Tibial nerve (tissue), 4 donors: ENCODE measurements at regions not wholly inside any gene's neighbourhood (a gene's known extent, or its start where the extent isn't known, plus 50 kb on each side); places are given as distances from the start of the nearest gene placed in this dataset.
A peak's percentile ranks its signal among the peaks of the same experiment; 100 is the strongest.

Source experiments
- DNase-seq, 2 donors: peaks; one replicate each; pipeline ENCODE4 v3.0.0-alpha.2; 2019; ENCODE audit warnings: low spot score in 2 of 2
- H3K27ac ChIP-seq, 4 donors: fragments of 200-600 bp; sonication (generic) in 3 of 4; one replicate each; pipeline ENCODE4 v1.5.1; 2017 to 2019; ENCODE audit warnings: mild to moderate bottlenecking in 1 of 4
- H3K27me3 ChIP-seq, 2 donors: fragments of 200-600 bp; sonication (generic) in 1 of 2; one replicate each; pipeline versions ENCODE4 v1.5.1 to v1.6.0; 2017 to 2019
- H3K36me3 ChIP-seq, 3 donors: fragments of 200-600 bp; sonication (generic); one replicate each; pipeline ENCODE4 v1.5.1; 2018 to 2019
- H3K4me1 ChIP-seq, 4 donors: fragments of 200-600 bp; sonication (generic) in 3 of 4; one replicate each; pipeline ENCODE4 v1.5.1; 2017 to 2019
- H3K4me3 ChIP-seq, 4 donors: fragments of 200-600 bp; sonication (generic) in 3 of 4; one replicate each; pipeline ENCODE4 v1.5.1; 2017 to 2019; ENCODE audit warnings: mild to moderate bottlenecking in 1 of 4, moderate library complexity in 1 of 4
- H3K9me3 ChIP-seq, 4 donors: fragments of 200-600 bp; sonication (generic) in 3 of 4; one replicate each; pipeline ENCODE4 v1.5.1; 2017 to 2019
- CTCF ChIP-seq, 5 experiments: fragments of 200-600 bp in 3 of 5; fragments of 450-650 bp in 2 of 5; sonication (generic) in 3 of 5; IDR thresholded peaks; one replicate each; pipeline ENCODE4 v1.5.1; 2016 to 2019; ENCODE audit warnings: antibody characterized with exemption in 5 of 5, mild to moderate bottlenecking in 3 of 5, moderate library complexity in 2 of 5
- EP300 ChIP-seq, 2 donors: sonication (generic); formaldehyde crosslinking; IDR thresholded peaks; one replicate each; pipeline ENCODE4 v1.6.1; 2017; ENCODE audit warnings: antibody characterized with exemption in 2 of 2, mild to moderate bottlenecking in 1 of 2
- POLR2A ChIP-seq, 2 donors: fragments of 450-650 bp; IDR thresholded peaks; one replicate each; pipeline ENCODE4 v1.6.1; 2017; ENCODE audit warnings: antibody characterized with exemption in 2 of 2, mild to moderate bottlenecking in 2 of 2, moderate library complexity in 2 of 2
- WGBS, 2 donors: methylation state at CpG; one replicate each; pipeline ENCODE4 v1.1.5; 2018; 5-methylcytosine and 5-hydroxymethylcytosine counted together

DNA sequence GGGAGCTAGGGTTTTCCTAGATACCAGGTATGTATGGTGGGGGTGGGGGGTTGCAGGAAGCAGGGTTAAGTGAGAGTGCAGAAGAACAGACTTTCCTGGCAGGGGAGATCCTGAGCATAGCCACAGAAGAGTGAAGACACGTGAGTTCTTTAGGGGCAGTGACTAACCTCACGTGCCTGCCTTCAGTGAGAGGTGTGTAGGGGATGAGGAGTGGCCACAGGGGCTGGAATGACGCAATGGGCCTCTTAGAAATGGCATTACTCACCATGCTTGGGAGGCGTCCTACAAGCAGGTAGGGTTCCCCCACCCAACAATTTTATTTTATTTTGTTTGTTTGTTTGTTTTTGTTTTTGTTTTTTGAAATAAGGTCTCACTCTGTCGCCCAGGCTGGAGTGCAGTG is 698.6 kb upstream of the NRP1 start:
- WGBS, 2 donors, result 90 to 94% methylated on average over 5 of the region's 5 CpGs
- no peak overlapping the region for H3K4me3 ChIP-seq
- no peak overlapping the region for H3K27ac ChIP-seq
- no peaks in the 10 kb centered on the region for H3K36me3 ChIP-seq
- H3K9me3 ChIP-seq, result peaks cover 0 to 12% (median 0%) of the 10 kb centered on the region in 4 donors
- H3K4me1 ChIP-seq, result peaks cover 0 to 8% (median 0%) of the 10 kb centered on the region in 4 donors
- TF ChIP-seq EP300 (IDR thresholded peaks at IDR 0.05) (no peak), POLR2A (IDR thresholded peaks at IDR 0.05) (no peak), CTCF (IDR thresholded peaks at IDR 0.05) (no peak)
- no peaks in the 10 kb centered on the region for H3K27me3 ChIP-seq
- DNase-seq, result no peak

DNA sequence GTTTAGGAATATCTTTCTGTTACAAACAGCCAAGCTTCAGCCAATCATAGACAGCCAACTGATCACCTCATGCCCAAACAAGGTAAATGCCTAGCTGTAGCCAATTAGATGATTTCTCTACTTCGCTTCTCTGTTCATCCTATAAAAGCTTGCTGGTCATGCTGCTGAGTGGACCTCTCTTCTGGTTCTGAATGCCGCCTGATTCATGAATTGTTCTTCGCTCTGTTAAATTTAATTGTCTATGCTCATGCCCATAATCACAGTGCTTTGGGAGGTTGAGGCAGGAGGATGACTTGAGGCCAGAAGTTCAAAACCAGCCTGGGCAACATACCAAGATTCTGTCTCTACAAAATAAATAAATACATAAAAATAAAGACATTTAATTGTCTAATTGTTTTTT is 698.1 kb upstream of the NRP1 start:
- DNase-seq, result no peak
- TF ChIP-seq POLR2A (IDR thresholded peaks at IDR 0.05) (no peak), EP300 (IDR thresholded peaks at IDR 0.05) (no peak), CTCF (IDR thresholded peaks at IDR 0.05) (no peak)
- no peaks in the 10 kb centered on the region for H3K27me3 ChIP-seq
- WGBS, 2 donors, result 98 to 99% methylated on average over 3 of the region's 3 CpGs
- H3K4me1 ChIP-seq, result peaks cover 0 to 8% (median 0%) of the 10 kb centered on the region in 4 donors
- peaks cover 0 to 12% (median 0%) of the 10 kb centered on the region in 4 donors for H3K9me3 ChIP-seq
- H3K27ac ChIP-seq, result no peak overlapping the region
- no peaks in the 10 kb centered on the region for H3K36me3 ChIP-seq
- no peak overlapping the region for H3K4me3 ChIP-seq

DNA sequence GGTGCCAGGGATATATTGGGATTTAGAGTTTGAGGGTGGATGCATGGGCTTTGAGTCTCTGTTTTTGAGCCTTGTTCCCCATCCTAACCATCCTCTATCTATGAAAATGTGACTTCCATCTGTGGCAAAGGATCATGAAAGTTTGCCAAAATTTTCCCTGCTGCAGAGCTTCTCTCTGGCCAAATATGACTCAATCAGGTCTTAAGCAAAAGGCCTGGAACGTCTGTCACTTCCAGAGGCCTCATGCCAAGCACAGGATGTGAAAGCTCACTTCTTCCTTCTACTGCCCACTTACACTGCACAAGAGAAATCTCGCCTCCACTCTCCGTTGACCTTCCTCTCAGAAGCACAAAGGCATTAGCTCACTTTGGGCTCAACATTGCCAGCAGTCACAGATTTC is 696.9 kb upstream of the NRP1 start:
- H3K4me1 ChIP-seq, result peaks cover 0 to 8% (median 0%) of the 10 kb centered on the region in 4 donors
- DNase-seq, result peak; percentile 50 to 78
- H3K36me3 ChIP-seq, result no peaks in the 10 kb centered on the region
- H3K27me3 ChIP-seq, result no peaks in the 10 kb centered on the region
- 38 to 51% methylated on average over 3 of the region's 3 CpGs for WGBS, 2 donors
- TF ChIP-seq CTCF (IDR thresholded peaks at IDR 0.05) (no peak), EP300 (IDR thresholded peaks at IDR 0.05) (peak in 1 of 2 donors; percentile 76), POLR2A (IDR thresholded peaks at IDR 0.05) (no peak)
- H3K9me3 ChIP-seq, result peaks cover 0 to 12% (median 0%) of the 10 kb centered on the region in 4 donors
- H3K4me3 ChIP-seq, result no peak overlapping the region
- H3K27ac ChIP-seq, result no peak overlapping the region

DNA sequence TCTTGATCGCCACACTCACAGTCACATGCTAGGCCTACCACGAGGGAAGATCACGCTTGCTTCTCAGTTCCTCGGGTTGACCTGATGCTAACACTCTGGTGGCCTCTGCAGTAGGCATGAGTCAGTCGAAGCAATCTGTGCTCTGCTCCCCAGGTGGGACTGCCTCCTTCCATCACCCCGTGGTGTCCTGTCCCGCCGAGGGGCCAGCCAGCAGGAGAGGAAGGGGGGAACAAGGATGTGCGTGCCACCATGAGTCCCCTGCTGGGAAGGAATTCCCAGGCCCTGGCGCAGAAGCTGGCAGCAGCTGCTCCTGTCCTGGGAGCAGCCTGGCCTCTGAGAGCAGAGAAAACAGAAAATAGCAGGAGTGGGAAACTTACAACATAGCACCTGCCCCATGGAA is 695.0 kb upstream of the NRP1 start:
- no peaks in the 10 kb centered on the region for H3K27me3 ChIP-seq
- no peak for TF ChIP-seq EP300 (IDR thresholded peaks at IDR 0.05)

DNA sequence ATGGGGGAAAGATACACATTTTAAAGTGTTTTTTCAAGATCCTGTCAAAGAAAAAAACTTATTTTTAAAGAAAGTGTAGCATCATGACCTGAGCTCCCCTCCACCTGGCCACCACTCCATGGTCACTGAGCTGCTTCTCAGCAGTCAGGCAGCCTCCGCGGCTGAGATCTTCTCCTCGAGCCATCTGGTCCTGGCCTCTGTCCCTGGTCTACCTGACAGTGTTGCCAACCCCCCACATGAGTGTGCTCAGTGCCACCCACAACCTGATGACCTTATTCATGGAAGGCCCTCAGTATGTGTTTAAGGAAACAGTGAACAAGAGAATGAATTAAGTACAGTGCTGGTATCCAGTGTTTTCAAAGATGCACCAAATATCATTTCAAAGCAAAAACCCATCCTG is 694.5 kb upstream of the NRP1 start:
- H3K9me3 ChIP-seq, result no peaks in the 10 kb centered on the region
- no peak overlapping the region for H3K27ac ChIP-seq
- H3K27me3 ChIP-seq, result no peaks in the 10 kb centered on the region
- H3K36me3 ChIP-seq, result no peaks in the 10 kb centered on the region
- WGBS, 2 donors, result 87 to 97% methylated on average over 3 of the region's 3 CpGs
- no peak overlapping the region for H3K4me3 ChIP-seq
- TF ChIP-seq POLR2A (IDR thresholded peaks at IDR 0.05) (no peak), CTCF (IDR thresholded peaks at IDR 0.05) (no peak), EP300 (IDR thresholded peaks at IDR 0.05) (no peak)
- H3K4me1 ChIP-seq, result peaks cover 0 to 8% (median 0%) of the 10 kb centered on the region in 4 donors
- no peak for DNase-seq

More for the DNA sequence above, 695.0 kb upstream of the NRP1 start:
- 90 to 91% methylated on average over 10 of the region's 10 CpGs for WGBS, 2 donors
- H3K36me3 ChIP-seq, result no peaks in the 10 kb centered on the region
- peaks cover 0 to 8% (median 0%) of the 10 kb centered on the region in 4 donors for H3K4me1 ChIP-seq
- DNase-seq, result no peak
- peaks cover 0 to under 1% (median 0%) of the 10 kb centered on the region in 4 donors for H3K9me3 ChIP-seq
- no peak overlapping the region for H3K4me3 ChIP-seq
- no peak overlapping the region for H3K27ac ChIP-seq
